Astrocyte (in vitro differentiated cells and primary cell): ENCODE measurements at regions not wholly inside any gene's neighbourhood (a gene's known extent, or its start where the extent isn't known, plus 50 kb on each side); places are given as distances from the start of the nearest gene placed in this dataset.

Experiments used
- DNase-seq: peaks from one replicate; pipeline ENCODE4 v3.0.0-alpha.2; 2010; ENCODE audit warnings: low read depth
- FAIRE-seq: peaks from 2 replicates; lab custom pipeline; 2011; peaks lifted over from hg19 to GRCh38; lab: Jason Lieb, UNC
- H2AFZ ChIP-seq: 2 replicates; pipeline ENCODE4 v1.6.0; 2012; ENCODE audit warnings: low read depth, low read length, inconsistent platforms
- H3K27ac ChIP-seq: 2 replicates; pipeline ENCODE4 v1.5.1; 2011; ENCODE audit warnings: low read depth, low read length, inconsistent platforms
- H3K27me3 ChIP-seq: 2 replicates; pipeline ENCODE4 v1.6.0; 2011; ENCODE audit warnings: low read length, inconsistent platforms; ENCODE audit not compliant: insufficient read depth
- H3K36me3 ChIP-seq: 2 replicates; pipeline ENCODE4 v1.5.1; 2011; ENCODE audit warnings: low read length, inconsistent platforms; ENCODE audit not compliant: insufficient read depth
- H3K4me1 ChIP-seq: 2 replicates; pipeline ENCODE4 v1.5.1; 2011; ENCODE audit warnings: low read length, inconsistent platforms; ENCODE audit not compliant: insufficient read depth
- H3K4me2 ChIP-seq: 2 replicates; pipeline ENCODE4 v1.6.0; 2012; ENCODE audit warnings: low read length, inconsistent platforms
- H3K4me3 ChIP-seq: 2 replicates; pipeline ENCODE4 v1.5.1; 2011; ENCODE audit warnings: low read depth, mild to moderate bottlenecking, low read length, inconsistent platforms; ENCODE audit not compliant: insufficient read depth
- H3K79me2 ChIP-seq: 2 replicates; pipeline ENCODE4 v1.6.0; 2012; ENCODE audit warnings: mild to moderate bottlenecking, low read length, inconsistent platforms; ENCODE audit not compliant: insufficient read depth
- H3K9ac ChIP-seq: 2 replicates; pipeline ENCODE4 v1.6.0; 2012; ENCODE audit warnings: mild to moderate bottlenecking, low read length, inconsistent platforms
- H3K9me3 ChIP-seq: 2 replicates; pipeline ENCODE4 v1.5.1; 2012; ENCODE audit warnings: low read depth, mild to moderate bottlenecking, low read length, inconsistent platforms; ENCODE audit not compliant: insufficient read depth
- H4K20me1 ChIP-seq: 2 replicates; pipeline ENCODE4 v1.6.0; 2012; ENCODE audit warnings: low read length, inconsistent platforms; ENCODE audit not compliant: insufficient read depth
- H3K27ac Mint-ChIP-seq: one replicate; pipeline ENCODE4 v1.8.0; 2021; ENCODE audit warnings: mild to moderate bottlenecking, mixed read lengths; ENCODE audit not compliant: unreplicated experiment
- H3K27me3 Mint-ChIP-seq: one replicate; pipeline ENCODE4 v1.8.0; 2021; ENCODE audit warnings: low read depth, mixed read lengths; ENCODE audit not compliant: unreplicated experiment
- H3K36me3 Mint-ChIP-seq: one replicate; pipeline ENCODE4 v1.8.0; 2021; ENCODE audit warnings: low read depth, mixed read lengths; ENCODE audit not compliant: unreplicated experiment
- H3K4me1 Mint-ChIP-seq: one replicate; pipeline ENCODE4 v1.8.0; 2021; ENCODE audit warnings: low read depth, mixed read lengths; ENCODE audit not compliant: unreplicated experiment
- H3K4me3 Mint-ChIP-seq: one replicate; pipeline ENCODE4 v1.8.0; 2021; ENCODE audit warnings: mild to moderate bottlenecking, moderate library complexity, mixed read lengths; ENCODE audit not compliant: unreplicated experiment
- H3K9me3 Mint-ChIP-seq: one replicate; pipeline ENCODE4 v1.8.0; 2021; ENCODE audit warnings: mild to moderate bottlenecking, mixed read lengths; ENCODE audit not compliant: unreplicated experiment
- EZH2 ChIP-seq: IDR thresholded peaks from 2 replicates; pipeline ENCODE4 v1.6.1; 2012; ENCODE audit warnings: mild to moderate bottlenecking, low read length, inconsistent platforms; ENCODE audit not compliant: insufficient read depth
- TF ChIP-seq, protein P1 (sequence below): IDR thresholded peaks from 2 replicates; pipeline ENCODE4 v1.5.1; 2011; ENCODE audit warnings: low read depth, mild to moderate bottlenecking, inconsistent platforms, low read length, moderate library complexity; ENCODE audit not compliant: insufficient read depth

DNA sequence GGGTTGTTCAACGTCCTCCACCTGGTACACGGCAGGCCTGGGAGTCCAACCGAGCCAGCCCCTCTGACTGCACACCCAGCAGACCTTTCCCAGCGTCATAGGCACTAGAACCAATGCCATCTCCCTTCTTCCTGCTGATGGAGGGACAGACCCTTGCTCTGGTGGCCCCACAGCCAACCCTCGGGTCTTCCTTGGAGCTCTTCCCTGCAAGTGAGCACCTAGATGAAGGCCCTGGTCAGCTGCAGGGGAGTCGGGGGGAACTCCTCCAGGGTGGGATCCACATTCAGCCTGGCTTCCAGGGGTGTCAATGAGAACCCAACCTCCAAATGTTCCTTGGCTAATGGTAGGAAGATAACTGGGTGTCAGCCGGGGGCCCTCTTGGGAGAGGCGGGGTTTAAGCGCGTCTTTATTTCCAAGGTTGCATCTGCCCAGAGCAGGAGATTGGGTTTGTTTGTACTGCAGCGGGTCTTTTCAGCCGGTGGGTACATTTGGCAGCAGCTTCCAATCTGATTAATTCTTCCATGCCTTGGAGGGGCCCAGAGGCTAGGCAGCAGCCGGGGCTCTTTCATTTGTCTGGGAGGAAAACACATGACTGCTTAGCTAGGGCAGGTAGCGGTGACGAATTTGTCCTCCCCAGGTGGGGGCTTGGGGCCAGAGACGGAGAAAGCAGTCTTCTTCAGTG, 56.0 kb upstream of the SHISAL1 start:
- Histone ChIP-seq H3K4me3 (no peak overlapping the region), H3K79me2 (no peaks in the 10 kb centered on the region), H3K36me3 (no peaks in the 10 kb centered on the region), H3K4me2 (no peak overlapping the region), H4K20me1 (no peaks in the 10 kb centered on the region), H3K27me3 (peaks cover 11% of the 10 kb centered on the region), H3K4me1 (peaks cover 8% of the 10 kb centered on the region), H2AFZ (no peak overlapping the region), H3K9me3 (peaks cover 3% of the 10 kb centered on the region), H3K27ac (no peak overlapping the region), H3K9ac (no peak overlapping the region)
- DNase-seq (no peak), FAIRE-seq (no peak)
- H3K4me3 Mint-ChIP-seq = no peak overlapping the region
- H3K4me1 Mint-ChIP-seq = peaks cover 4% of the 10 kb centered on the region
- H3K27me3 Mint-ChIP-seq = peaks cover 32% of the 10 kb centered on the region
- H3K36me3 Mint-ChIP-seq = peaks cover 1% of the 10 kb centered on the region
- TF ChIP-seq, protein P1, sequence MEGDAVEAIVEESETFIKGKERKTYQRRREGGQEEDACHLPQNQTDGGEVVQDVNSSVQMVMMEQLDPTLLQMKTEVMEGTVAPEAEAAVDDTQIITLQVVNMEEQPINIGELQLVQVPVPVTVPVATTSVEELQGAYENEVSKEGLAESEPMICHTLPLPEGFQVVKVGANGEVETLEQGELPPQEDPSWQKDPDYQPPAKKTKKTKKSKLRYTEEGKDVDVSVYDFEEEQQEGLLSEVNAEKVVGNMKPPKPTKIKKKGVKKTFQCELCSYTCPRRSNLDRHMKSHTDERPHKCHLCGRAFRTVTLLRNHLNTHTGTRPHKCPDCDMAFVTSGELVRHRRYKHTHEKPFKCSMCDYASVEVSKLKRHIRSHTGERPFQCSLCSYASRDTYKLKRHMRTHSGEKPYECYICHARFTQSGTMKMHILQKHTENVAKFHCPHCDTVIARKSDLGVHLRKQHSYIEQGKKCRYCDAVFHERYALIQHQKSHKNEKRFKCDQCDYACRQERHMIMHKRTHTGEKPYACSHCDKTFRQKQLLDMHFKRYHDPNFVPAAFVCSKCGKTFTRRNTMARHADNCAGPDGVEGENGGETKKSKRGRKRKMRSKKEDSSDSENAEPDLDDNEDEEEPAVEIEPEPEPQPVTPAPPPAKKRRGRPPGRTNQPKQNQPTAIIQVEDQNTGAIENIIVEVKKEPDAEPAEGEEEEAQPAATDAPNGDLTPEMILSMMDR = no peak
- TF ChIP-seq EZH2 = no peak
- no peak overlapping the region for H3K27ac Mint-ChIP-seq
- no peaks in the 10 kb centered on the region for H3K9me3 Mint-ChIP-seq

- Mint-ChIP-seq H3K27ac (peak overlapping the region; percentile 34), H3K4me1 (peaks cover 4% of the 10 kb centered on the region), H3K27me3 (peaks cover 36% of the 10 kb centered on the region), H3K36me3 (no peaks in the 10 kb centered on the region), H3K4me3 (no peak overlapping the region), H3K9me3 (no peaks in the 10 kb centered on the region)
- H3K27me3 ChIP-seq = peaks cover 11% of the 10 kb centered on the region
- DNase-seq (no peak), FAIRE-seq (no peak)
- no peaks in the 10 kb centered on the region for H3K36me3 ChIP-seq
- no peak overlapping the region for H3K4me3 ChIP-seq
- no peak overlapping the region for H3K27ac ChIP-seq
- H3K4me1 ChIP-seq = peaks cover 23% of the 10 kb centered on the region
- TF ChIP-seq, protein P1 = no peak
- no peak for TF ChIP-seq EZH2
- H3K9me3 ChIP-seq = peaks cover under 1% of the 10 kb centered on the region
- H3K4me2 ChIP-seq = no peak overlapping the region
- no peaks in the 10 kb centered on the region for H4K20me1 ChIP-seq
- no peaks in the 10 kb centered on the region for H3K79me2 ChIP-seq
- H2AFZ ChIP-seq = no peak overlapping the region
- no peak overlapping the region for H3K9ac ChIP-seq
Measured at GRCh38 chr22:44366372-44367300, 53.9 kb upstream of the SHISAL1 start.
